H1 (cell line): ENCODE measurements at regions not wholly inside any gene's neighbourhood (a gene's known extent, or its start where the extent isn't known, plus 50 kb on each side); places are given as distances from the start of the nearest gene placed in this dataset.

ENCODE experiments used
- CBX5 ChIP-seq: fragments of 300-800, 300-1000 bp; sonication (generic); IDR thresholded peaks from 2 replicates; pipeline ENCODE4 v1.7.1; 2016; ENCODE audit warnings: antibody characterized with exemption, low read length, low read depth
- MAX ChIP-seq: IDR thresholded peaks from 2 replicates; pipeline ENCODE4 v1.6.1; 2012; ENCODE audit warnings: inconsistent platforms

GRCh38 chr16:52123061-52123839, 423.7 kb downstream of the TOX3 start:
- TF ChIP-seq CBX5 (no peak), MAX (no peak)
